GM12864 (cell line): ENCODE measurements at regions not wholly inside any gene's neighbourhood (a gene's known extent, or its start where the extent isn't known, plus 50 kb on each side); places are given as distances from the start of the nearest gene placed in this dataset.

Experiments used
- DNase-seq: peaks from one replicate; pipeline ENCODE4 v3.0.0-alpha.2; 2011; ENCODE audit warnings: low read depth
- H3K4me3 ChIP-seq: 2 replicates; pipeline ENCODE4 v1.5.1; 2011; ENCODE audit warnings: mild to moderate bottlenecking, low read depth, low read length, control low read depth
- TF ChIP-seq, protein P1 (sequence below): IDR thresholded peaks from 2 replicates; pipeline ENCODE4 v1.5.1; 2011; ENCODE audit warnings: low read depth, mild to moderate bottlenecking, moderate library complexity, low read length, control low read depth, inconsistent platforms; ENCODE audit errors: missing control alignments

DNA sequence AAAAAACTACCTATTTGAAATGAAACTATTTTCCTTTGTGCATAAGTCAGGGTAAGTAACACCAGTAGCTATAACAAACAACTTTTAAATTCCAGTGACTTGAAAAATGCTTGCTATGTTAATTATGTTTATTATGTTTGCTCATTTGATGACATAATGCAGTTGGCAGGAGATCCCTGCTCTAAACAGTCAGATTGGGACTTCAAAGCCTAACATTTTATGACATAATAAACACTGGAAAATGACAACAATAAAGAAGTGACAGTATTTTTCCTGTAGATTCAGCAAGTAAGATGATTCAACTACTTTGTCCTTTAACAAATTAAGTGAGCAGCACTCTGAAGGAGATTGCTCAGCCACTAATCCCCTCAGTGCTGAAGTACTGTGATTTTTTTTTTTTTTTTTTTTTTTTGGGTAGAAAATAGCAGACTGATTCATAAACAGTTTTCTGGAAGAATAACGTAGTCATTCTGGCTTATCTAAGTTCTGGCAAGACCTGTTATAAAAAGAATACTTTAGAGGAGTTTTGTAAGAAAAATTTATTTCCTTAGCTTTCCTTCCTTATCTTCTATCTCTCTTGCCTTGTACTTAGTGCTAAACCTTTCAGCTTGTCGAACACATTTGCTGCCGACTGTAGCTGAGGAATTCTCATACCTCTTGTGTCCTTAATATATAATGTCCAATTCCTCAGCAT is 207.2 kb downstream of the PTGER3 start:
- DNase-seq: no peak

DNA sequence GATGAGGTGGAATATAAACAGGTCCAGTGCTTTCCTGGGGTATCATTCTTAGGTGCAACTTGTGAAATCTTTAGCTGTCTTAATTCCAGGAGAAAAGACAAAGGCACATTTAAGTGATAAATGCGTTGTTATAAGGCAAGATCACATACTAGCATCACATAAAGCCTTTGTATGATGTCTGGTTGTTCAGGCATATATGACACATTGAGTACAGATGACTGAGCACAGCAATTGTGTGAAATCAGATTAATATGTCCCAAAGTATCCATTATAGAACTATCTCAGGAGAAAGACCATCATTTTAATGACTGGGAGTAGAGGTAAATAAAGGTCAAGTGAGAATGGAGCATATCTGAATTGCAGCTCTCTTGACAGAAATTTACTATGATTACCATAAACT is 205.1 kb downstream of the PTGER3 start:
- DNase-seq: no peak
- no peak overlapping the region for H3K4me3 ChIP-seq
- TF ChIP-seq, protein P1, sequence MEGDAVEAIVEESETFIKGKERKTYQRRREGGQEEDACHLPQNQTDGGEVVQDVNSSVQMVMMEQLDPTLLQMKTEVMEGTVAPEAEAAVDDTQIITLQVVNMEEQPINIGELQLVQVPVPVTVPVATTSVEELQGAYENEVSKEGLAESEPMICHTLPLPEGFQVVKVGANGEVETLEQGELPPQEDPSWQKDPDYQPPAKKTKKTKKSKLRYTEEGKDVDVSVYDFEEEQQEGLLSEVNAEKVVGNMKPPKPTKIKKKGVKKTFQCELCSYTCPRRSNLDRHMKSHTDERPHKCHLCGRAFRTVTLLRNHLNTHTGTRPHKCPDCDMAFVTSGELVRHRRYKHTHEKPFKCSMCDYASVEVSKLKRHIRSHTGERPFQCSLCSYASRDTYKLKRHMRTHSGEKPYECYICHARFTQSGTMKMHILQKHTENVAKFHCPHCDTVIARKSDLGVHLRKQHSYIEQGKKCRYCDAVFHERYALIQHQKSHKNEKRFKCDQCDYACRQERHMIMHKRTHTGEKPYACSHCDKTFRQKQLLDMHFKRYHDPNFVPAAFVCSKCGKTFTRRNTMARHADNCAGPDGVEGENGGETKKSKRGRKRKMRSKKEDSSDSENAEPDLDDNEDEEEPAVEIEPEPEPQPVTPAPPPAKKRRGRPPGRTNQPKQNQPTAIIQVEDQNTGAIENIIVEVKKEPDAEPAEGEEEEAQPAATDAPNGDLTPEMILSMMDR: no peak

More for the DNA sequence above, 207.2 kb downstream of the PTGER3 start:
- no peak overlapping the region for H3K4me3 ChIP-seq
- TF ChIP-seq, protein P1: no peak

DNA sequence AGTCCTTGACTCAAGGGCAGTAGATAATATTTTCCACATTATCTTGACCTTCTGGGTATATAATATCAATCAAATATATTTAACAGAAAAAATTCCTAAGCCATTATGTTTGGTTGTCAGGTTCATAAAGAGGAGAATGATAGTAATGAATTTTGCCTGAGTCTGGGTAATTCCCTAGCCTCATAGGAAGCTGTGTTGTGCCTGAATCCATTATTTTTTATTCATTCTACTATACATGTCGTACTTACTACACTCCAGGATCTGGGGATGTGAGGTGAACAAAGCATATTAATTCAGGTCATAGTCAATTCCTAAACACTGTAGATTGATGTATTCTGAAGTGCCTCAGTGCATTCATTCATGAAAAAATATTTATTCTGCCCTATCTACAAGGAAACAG is 204.2 kb downstream of the PTGER3 start:
- DNase-seq: no peak
- H3K4me3 ChIP-seq: no peak overlapping the region
- TF ChIP-seq, protein P1: no peak

DNA sequence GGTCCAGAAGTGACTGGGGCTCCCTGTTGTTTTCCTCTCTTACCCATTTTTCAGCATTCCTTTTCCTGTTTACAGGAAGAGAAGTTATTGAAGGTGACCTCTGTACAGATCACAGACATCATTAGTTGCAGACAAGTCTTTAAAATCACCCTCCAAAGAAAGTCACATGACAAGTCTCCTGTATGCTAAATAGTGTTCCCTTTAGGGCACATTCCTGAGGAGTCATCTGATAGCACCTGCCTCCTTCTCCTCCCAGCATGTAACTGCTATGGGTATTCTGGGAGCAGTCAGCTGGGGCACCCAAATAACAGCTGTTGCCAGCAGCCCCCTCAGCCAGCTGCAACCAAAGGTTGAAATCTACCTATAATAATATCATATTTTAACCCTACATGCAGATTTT is 200.6 kb downstream of the PTGER3 start:
- no peak overlapping the region for H3K4me3 ChIP-seq
- TF ChIP-seq, protein P1: no peak
- DNase-seq: no peak

DNA sequence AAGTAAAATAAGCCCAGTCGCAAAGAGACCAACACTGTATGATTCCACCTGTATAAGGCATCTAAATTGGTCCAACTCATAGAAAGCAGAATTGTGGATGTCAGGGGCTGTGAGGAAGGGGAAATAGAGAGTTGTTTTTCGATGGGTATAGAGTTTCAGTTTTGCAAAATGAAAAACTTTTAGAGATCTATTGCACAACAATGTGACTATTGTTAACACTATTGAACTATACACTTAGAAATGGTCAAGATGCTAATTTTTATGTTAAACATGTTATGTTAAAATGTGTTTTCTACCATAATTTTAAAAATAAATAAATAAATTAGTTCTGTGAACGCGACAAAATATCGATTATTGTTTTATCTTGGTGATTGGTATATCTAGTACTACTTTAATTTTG is 192.4 kb downstream of the PTGER3 start:
- no peak overlapping the region for H3K4me3 ChIP-seq
- DNase-seq: no peak
- TF ChIP-seq, protein P1: no peak

DNA sequence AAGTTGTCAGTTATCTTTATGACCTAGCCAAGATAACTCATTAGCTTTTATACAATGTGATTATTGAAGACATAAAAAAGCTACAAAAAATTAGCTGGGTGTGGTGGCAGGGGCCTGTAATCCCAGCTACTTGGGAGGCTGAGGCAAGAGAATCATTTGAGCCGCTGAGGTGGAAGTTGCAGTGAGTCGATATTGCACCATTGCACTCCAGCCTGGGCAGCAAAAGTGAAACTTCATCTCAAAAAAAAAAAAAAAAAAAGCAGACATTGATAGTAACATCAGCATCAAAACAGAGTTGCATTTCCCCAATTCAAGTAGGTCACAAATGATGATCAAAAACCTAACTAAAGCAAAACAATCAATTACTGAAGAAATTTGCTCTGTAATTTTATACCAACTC is 191.4 kb downstream of the PTGER3 start:
- H3K4me3 ChIP-seq: no peak overlapping the region
- DNase-seq: no peak
- TF ChIP-seq, protein P1: no peak

DNA sequence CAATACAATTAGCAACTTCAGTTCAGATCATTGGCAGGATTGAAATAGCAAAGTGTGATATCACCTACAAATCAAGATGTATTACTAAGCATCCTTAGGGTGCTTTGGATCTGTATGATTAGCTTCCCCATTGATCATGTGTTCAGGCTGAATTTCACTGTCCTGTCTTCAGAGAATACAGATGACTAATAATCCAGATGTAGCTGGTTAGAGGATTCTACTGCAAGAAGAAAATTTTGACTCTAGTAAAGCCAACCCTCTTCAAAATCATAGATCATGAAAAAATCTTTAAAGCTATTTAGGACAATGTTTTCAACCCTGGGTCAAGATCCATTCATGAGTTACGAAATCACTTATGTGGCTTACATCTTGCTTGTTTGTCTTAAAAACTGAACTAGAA is 184.4 kb downstream of the PTGER3 start:
- no peak overlapping the region for H3K4me3 ChIP-seq
- TF ChIP-seq, protein P1: no peak
- DNase-seq: no peak
